GM21367 (cell line): ENCODE measurements at regions not wholly inside any gene's neighbourhood (a gene's known extent, or its start where the extent isn't known, plus 50 kb on each side); places are given as distances from the start of the nearest gene placed in this dataset.

Source experiments
- ATAC-seq: cut with Tn5 transposase; IDR thresholded peaks from one replicate; pipeline ENCODE4 v1.9.1; 2021; ENCODE audit not compliant: unreplicated experiment

- peak; percentile 52 for ATAC-seq
These were observed 55.8 kb upstream of the BCOR start for GRCh38 chrX:40153345-40154249.

- no peak for ATAC-seq
These were observed 55.1 kb upstream of the BCOR start for GRCh38 chrX:40152741-40153344.

- no peak for ATAC-seq
These were observed 54.5 kb upstream of the BCOR start for GRCh38 chrX:40152173-40152711.

- no peak for ATAC-seq
These were observed 53.7 kb upstream of the BCOR start for GRCh38 chrX:40151211-40152172.

DNA sequence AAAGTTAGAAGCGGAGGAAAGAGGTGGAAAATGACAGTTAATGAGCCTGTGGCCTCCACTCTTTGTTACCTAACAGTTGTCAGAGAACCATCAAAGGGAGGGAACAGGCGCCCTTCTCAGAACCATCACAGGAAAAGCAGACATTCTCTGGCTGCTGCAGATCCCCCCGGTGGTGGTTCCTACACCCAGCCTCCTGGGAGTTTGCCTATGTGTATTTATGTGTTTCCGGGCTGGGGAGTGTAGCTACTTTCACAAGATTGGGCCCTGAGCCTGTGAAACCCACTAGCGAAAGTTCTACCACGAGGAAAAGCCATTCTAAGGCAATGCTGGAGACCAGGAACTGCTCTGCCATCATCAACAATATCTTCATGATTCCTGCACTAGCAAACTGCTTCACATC, 52.7 kb upstream of the BCOR start:
- no peak for ATAC-seq

DNA sequence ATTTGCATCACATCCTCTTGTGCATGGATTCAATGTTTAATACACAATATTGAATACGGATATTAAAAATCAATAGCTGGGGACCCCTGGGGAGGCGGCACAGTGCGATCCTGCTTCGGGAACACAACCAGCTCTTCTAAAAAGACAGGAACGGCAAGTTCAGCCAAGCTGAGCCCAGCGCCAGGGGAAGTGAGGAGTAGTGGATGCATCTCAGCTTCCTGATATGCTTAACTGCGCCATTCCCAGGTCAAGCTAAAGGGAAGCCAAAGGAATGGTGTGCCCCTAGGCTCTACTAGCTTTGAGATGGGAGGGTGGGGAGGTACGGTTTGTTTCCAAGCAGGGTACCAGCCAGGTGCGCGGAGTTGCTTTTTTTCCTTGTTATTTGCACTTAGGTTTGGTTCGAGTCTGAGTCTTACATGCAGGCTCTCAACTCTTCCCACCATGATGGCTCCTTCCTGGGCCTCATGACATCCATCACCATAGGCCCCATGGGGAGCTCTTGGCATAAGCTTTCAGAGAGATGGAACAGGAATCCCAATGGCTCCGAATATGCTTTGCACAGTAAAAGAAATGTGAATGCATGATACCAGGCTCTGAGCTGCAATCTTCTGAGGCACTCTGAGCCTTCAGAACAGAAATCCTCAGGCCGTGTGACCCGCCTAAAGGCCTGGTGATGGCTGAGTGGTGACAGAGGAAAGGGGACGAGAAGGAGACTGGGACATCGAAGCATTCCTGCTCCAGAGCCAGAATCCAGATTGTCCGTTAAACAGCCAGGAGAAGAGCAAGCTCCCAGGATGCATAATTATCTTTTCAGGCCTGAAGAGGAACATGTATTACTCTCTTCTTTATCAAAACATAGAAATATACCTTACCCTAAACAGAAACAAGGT, 51.8 kb upstream of the BCOR start:
- no peak for ATAC-seq

DNA sequence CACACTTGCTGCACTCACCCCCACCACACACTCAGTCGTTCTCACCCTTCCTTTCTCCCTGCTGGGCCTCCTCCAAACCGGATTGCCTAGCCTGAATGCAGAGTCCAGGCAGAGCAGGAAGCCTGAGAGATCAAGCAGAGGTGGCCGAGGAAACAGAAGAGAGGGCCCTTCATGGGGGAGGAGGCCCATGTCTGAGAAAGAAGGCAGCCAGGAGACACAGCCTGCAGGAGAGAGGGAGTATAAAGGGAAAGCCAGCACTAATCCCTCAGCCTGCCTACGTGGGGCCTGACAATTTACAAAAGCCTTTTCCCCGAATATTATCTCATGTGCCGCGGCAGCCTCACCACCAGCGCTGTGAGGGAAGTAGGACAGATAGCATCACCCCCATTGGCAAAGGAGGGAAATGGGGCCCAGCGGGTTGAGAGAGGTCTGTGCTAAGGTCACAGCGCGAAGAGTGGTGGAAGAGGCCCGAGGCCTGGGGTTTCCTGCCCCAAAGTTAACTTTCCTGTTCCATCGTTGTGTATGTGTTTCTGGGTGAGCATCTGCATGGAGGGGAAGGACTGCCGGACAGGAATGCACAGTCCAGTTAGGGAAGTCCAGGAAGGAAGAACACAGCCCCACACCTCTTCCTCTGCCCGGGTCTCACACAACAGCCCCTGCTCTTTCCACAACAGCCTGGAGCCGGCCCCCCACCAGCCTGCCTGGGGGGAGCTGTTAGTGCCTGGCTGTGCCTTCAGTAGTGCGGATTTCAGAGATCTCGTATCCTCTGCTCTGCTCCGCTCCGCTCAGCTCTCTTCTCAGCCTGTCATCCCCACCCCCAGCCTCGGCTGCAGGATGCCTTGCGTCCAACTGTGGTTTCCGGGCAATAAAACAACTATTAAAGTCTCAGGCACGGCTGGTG, 50.9 kb upstream of the BCOR start:
- ATAC-seq = no peak

- no peak for ATAC-seq
These were observed 50.2 kb upstream of the BCOR start for GRCh38 chrX:40147971-40148370.
